GM19043 (cell line): ENCODE measurements at regions not wholly inside any gene's neighbourhood (a gene's known extent, or its start where the extent isn't known, plus 50 kb on each side); places are given as distances from the start of the nearest gene placed in this dataset.

Source experiments
- ATAC-seq: cut with Tn5 transposase; IDR thresholded peaks from one replicate; pipeline ENCODE4 v1.9.1; 2021; ENCODE audit warnings: low read depth; ENCODE audit not compliant: unreplicated experiment

DNA sequence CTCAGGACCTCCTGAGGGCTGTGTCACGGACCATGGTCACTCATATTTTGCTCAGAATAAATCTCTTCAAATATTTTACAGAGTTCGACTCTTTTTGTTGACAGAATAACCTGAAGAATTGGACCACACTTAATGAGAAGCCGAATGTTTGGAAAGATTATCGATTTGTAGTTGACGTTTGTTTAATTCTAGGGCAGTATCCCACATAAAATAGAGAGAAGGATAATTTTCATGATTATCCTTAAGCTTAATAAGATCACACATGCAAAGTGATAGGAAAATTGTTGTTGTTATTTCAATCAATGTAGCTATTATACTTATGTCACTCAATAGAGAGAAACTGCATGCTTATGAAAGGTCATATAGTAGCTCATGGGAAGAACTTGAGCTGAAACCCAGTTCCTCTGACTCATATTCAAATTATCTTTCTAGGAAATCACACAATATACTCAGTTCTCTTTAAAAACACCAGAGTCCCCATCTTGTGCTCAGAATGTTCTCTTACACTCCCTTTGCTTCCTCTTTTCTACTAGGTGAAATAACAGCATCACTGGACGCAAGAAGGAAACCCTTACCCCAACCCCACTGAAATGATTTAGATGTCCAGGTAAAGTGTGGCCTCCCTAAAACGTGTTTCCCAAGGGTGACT is 982.1 kb downstream of the TSN start:
- peak; percentile 74 for ATAC-seq

DNA sequence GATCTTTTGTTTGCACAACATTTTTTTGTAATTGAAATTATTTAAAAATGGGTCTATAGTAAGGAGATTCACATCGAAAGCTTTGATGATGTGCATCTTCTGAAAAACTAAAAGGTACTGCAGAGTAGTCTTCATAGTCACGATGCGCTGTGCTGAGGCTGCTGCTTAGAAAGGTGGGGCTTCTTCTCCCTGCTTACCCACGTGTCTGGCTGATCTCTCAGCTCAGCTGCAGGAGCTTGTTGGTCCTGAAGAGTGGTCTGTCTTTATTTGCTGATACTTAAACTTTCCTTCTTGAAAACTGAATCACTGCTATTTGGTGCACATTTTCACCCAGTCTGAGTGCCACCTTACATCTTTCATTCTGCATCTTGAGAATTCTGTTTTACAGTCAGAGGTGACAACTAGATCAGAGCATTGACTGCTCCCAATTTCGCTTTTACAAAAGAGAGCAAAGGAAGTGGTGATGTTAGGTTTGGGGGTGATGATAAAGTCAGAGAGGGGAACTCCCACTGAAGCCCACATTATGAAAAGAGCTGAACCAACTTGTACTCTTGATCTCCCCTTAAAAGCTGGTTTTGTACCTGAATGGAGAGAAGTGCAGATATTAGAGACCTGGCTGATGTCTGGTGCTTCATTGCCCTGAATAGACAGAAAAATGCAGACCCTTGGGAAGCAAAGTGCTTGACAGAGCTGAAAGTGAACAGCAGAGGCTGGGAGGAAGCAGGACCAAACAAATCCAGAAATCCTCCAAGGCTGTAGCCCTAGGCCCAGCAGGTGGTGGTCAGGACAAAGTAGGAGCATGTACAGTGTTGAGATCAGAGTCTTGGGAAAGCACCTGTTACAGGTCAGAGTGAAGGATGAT is 984.5 kb downstream of the TSN start:
- no peak for ATAC-seq

DNA sequence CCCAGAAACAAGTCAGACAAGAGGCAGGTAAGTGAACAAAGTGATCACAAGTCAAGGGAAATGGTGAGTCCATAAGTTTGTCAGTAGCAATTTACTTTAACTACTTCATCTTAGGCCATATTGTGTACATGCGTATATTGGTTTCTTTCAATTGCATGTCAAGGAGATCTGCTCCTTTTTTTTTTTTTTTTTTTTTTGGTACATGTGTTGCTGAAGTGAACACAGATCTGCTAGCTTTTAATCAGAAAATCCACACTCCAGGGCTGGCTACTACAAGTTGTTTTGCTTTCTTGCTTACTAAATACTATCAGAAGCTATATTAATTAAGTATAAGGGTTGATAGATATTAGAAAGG is 985.1 kb downstream of the TSN start:
- no peak for ATAC-seq

DNA sequence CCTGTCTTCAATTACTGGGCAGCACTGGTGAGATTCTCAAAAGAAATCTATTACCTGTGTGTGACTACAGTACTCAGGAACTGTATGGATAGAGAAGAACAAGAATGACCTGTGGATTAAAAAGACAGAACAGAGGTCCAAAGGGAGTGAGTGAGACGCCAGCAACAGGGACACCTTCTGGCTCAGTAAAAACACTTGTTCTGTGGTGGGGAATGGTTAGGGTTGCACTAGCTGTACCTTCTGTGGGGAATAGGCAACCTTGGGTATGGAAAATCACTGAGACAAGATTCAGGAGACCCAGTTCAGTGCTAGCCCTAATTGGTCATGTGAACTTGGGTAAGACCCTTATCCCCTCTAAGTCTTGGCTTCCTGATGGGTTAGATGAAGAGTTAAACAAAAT is 986.0 kb downstream of the TSN start:
- ATAC-seq = no peak

DNA sequence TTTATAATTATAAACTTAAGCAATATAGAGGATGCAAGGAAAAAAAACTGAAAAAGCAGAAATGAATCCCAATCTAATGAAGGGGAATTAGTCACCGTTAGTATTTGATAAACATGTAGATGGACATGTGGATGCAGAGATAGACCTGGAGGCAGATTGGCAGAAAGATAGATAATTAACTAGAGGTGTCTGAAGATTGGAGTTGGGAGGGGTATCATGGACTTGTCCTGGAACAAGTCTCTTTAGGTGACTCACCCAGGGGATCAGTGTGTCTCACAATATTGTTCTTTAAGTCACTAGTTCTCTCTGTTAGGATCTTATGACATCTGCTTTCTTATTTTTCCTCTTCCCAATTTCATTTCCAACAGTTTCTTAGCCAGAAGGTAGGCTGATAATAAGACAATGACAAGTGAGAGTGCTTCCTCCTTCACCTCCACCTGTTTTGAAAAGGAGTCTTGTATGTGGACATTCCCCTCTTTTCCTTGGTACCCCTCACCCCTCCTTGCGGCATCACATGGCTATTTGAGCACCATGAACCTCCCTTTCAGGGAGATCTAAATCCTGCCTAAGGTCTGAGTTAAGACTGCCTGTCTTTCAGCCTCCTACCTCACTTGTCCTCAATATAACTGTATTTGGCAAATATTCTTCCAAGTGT is 987.7 kb downstream of the TSN start:
- ATAC-seq = no peak

DNA sequence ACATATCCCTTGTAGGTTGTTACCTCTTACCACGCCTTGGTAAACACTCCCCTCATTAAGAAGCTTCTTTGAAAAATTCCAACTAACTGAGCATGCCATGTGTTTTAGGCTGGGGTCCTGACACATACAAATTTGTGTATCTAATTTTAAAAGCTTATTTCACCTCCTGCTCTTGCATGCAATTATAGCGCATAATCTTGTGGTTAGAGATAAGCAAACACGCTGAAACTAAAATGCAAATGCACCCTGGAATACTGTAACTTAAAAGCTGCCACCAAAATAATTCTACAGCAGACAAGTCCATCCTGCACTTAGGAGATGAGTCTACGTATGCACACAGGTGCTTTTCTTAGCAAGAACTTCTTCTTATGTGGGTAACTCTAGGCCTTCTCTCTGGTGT is 990.2 kb downstream of the TSN start:
- ATAC-seq = no peak

GRCh38 chr2:122747670-122748069 is 992.2 kb downstream of the TSN start:
- ATAC-seq = no peak

GRCh38 chr2:122748552-122749011 is 993.1 kb downstream of the TSN start:
- ATAC-seq = no peak

GRCh38 chr2:122749405-122749804 is 994.0 kb downstream of the TSN start:
- no peak for ATAC-seq

DNA sequence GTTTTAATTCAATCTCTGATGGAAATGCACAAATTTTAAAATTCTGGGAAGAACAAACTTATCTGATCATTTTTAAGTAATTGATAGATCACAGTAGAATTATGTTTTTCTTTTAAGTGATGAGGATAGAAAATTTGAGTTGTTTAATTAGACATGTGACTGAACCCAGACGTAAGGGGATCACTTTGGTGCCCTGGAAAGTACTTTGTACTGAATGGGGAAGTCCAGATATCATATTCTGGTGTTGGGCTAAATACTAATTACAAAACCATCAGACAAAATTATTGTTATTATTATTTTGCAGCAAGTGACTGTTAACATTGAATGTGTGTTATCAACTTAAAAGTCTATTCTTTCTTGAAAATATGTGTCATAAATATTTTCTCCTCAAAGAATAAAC is 994.6 kb downstream of the TSN start:
- ATAC-seq = no peak

DNA sequence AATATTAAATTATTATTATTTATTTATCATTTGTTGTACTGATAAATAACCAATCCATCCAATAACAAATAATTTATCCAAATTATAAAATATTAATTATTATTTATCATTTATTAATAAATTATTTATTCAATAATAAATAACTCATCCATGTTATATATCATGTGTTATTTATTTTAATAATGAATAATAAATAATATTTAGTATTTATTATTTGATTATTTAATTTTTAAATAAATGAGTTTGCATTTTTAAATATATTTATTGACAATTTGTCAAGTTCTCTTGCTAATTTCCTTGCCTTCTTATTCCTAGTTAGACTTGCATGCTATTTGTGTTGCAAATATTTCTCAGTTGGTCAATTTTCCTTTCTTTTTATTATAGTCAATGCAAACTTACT is 995.4 kb downstream of the TSN start:
- ATAC-seq = no peak

GRCh38 chr2:122753336-122753735 is 997.9 kb downstream of the TSN start:
- no peak for ATAC-seq

- ATAC-seq = no peak
Measured at GRCh38 chr2:122754561-122754960, 999.1 kb downstream of the TSN start.

DNA sequence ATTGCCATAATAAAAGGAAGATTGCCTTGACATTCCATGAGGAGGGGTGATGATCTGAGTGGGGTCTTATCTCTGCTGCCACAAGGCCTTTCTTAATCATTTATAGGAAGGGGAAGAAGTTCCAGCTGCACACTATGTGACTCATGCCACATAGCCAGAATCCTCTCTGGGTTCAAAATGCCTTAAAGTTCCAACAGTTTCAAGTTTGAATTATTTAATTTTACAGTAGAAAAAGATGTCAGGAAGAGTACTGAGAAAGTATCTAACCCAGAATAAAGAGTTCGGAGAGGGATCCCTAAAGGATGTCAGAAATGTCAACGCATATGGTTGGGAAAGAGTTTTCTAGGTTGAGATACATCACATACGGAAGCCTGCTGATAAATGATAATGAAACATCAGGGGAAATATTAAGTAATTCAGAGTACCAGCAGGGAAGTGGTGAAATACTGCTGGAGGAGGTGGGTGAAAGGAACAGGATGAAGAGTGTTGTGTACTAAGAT is 999.9 kb downstream of the TSN start:
- no peak for ATAC-seq

DNA sequence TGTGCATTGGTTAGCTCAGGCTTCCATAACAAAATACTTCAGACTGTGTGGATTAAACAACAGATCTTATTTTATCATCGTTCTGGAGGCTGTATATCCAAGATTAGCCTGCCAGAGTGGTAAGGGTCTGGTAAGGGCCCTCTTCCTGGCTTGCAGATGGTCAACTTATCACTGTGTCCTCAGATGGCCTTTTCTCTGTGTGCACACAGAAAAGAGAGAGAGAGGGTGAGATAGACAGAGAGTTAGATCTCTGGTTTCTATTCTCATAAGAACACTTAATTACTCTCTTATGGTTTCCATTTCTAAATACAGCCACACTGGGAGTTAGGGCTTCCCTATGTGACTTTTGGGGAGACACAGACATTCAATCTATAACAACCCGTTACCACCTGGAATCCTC is 1003.5 kb downstream of the TSN start:
- no peak for ATAC-seq

DNA sequence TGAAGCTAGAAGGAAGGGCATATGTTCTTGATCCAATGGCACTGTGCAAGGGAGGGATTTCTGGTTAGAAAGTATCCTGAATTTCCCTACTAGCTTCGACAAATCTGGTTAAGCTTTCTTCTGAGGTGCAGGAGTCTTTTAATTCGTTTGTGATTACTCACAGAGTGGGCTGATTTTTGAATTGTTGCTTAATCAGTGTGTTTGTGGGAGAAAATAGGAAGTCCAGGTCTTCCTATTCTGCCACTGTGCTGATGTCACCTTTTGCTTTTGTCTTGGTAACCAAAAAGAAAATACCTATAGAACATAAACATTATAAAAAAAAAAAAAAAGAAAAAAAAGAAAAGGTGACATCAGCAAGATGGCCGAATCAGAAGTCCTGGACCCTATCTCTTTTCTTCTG is 1008.6 kb downstream of the TSN start:
- no peak for ATAC-seq

DNA sequence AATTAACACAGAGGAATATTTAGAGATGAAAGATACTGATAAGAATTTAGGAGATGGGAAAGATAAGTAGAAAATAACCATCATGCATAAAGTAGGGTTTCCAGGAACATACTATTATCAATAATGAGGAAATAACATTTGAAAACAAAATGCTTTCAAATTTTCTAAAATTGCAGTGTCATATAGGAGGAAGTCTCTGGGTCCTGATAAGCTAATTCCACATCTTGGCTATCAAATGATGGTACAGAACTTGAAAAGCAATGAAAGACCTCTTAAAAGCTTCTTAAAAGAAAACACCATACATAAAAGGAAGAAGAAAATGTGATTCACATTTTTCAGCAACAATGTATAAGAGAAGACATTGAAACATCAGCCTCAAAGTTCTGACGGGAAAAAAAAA is 1024.8 kb downstream of the TSN start:
- ATAC-seq = no peak

- no peak for ATAC-seq
Measured at GRCh38 chr2:122794100-122794499, 1038.6 kb downstream of the TSN start.

DNA sequence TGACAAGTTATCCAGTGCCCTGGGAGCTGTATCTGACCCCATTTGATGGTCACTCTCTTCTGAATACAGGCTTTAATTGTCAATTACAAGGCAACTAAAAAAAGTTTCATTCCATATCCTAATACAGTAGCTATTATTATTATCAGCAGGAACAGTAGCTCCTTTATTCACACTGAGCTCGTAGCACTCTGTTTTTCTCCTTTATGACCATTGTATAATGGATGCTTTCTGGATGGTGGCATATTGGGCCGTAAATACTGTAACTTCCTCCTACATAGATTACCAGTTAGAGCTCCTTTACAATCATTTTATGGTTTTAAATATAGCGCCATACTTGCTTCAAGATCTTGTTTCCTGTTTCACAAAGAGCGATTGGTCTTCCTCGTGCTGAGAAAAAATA is 1040.3 kb downstream of the TSN start:
- ATAC-seq = no peak

DNA sequence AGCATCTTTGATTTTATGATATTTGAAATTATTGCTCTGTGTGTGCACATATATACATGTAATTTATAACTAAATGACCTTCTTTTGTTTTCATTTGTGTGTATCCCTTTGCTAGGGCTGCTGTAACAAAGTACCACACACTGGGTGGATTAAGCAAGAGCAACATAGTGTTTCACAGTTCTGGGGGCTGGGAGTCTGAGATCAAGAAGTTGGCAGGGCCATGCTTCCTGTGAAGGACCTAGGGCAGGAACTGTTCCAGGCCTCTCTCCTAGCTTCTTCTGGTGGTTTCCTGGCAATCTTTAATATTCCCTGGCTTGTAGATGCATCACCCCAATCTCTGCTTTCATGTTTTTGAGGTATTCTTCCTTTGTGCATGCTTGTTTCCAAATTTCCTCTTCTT is 1043.9 kb downstream of the TSN start:
- no peak for ATAC-seq

DNA sequence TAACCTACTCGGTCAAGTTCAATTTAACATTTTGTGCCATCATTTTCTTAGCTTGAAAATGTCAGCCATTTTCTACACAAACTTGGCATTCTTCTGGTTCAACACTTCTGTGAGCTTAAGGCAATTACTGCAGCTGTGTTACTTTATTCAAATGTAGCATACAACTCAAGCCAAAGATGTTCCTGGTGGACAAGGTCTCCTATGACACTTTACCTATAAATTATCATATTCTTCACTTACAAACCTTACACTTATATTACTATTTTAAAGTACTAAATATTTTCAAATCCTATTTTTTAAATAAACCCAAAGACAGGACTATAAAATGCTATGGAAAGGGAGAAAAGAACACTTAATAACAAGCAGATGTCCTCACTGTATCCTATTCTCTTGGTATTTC is 1045.3 kb downstream of the TSN start:
- no peak for ATAC-seq

DNA sequence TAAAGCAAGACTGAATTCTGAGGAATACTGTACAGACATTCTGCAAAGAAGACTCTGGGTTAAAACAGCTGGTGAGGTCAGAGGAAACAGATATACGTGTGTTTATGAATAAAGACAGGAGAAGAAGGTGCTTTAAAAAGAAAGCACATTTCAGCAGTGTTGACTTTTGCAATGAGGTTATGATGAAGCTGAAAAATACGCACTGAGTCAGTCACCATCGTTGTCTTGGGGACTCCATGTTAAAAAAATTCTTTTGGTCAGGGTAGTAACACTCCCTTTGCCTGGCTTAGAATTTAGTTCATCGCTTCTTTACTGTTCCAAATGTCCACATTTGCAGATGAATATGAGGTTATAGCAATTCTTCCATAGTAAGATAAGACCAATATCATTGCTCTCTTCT is 1049.0 kb downstream of the TSN start:
- ATAC-seq = no peak
